Neural progenitor cell (in vitro differentiated cells): ENCODE measurements at regions not wholly inside any gene's neighbourhood (a gene's known extent, or its start where the extent isn't known, plus 50 kb on each side); places are given as distances from the start of the nearest gene placed in this dataset.

Experiments
- CTCF ChIP-seq: fragments of 200-600 bp; sonication (generic); IDR thresholded peaks from 2 replicates; pipeline ENCODE4 v1.5.1; 2017; ENCODE audit warnings: antibody characterized with exemption, mild to moderate bottlenecking
- EZH2 ChIP-seq: fragments of 200-600 bp; sonication (generic); IDR thresholded peaks from 2 replicates; pipeline ENCODE4 v1.6.1; 2017; ENCODE audit warnings: antibody characterized with exemption, mild to moderate bottlenecking, moderate library complexity
- EZH2phosphoT487 ChIP-seq: fragments of 200-600 bp; sonication (generic); IDR thresholded peaks from 2 replicates; pipeline ENCODE4 v1.6.1; 2017; ENCODE audit warnings: antibody characterized with exemption

- TF ChIP-seq EZH2phosphoT487 (no peak), CTCF (no peak), EZH2 (no peak)
Measured at GRCh38 chr3:147809206-147809605, 400.0 kb downstream of the ZIC1 start.
